HG03196 (cell line): ENCODE measurements at regions not wholly inside any gene's neighbourhood (a gene's known extent, or its start where the extent isn't known, plus 50 kb on each side); places are given as distances from the start of the nearest gene placed in this dataset.
A peak's percentile ranks its signal among the peaks of the same experiment; 100 is the strongest.

Experiments
- ATAC-seq: cut with Tn5 transposase; IDR thresholded peaks from one replicate; pipeline ENCODE4 v1.9.1; 2021; ENCODE audit not compliant: unreplicated experiment

- ATAC-seq = no peak
Observed at GRCh38 chr11:13104619-13105236, 95.6 kb downstream of the RASSF10 start.

GRCh38 chr11:13105237-13105844 is 96.2 kb downstream of the RASSF10 start:
- ATAC-seq = peak; percentile 62

GRCh38 chr11:13107544-13108044 is 98.5 kb downstream of the RASSF10 start:
- ATAC-seq = no peak

- no peak for ATAC-seq
Observed at GRCh38 chr11:13108416-13108815, 99.3 kb downstream of the RASSF10 start.

GRCh38 chr11:13109616-13110015 is 100.5 kb downstream of the RASSF10 start:
- no peak for ATAC-seq

GRCh38 chr11:13110145-13110544 is 101.0 kb downstream of the RASSF10 start:
- no peak for ATAC-seq

GRCh38 chr11:13110929-13111812 is 102.1 kb downstream of the RASSF10 start:
- ATAC-seq = no peak

GRCh38 chr11:13111813-13112130 is 102.7 kb downstream of the RASSF10 start:
- ATAC-seq = no peak

- no peak for ATAC-seq
Observed at GRCh38 chr11:13114566-13115379, 105.7 kb downstream of the RASSF10 start.

- ATAC-seq = no peak
Observed at GRCh38 chr11:13115380-13115675, 106.2 kb downstream of the RASSF10 start.

GRCh38 chr11:13116491-13116890 is 107.4 kb downstream of the RASSF10 start:
- no peak for ATAC-seq

GRCh38 chr11:13117344-13117743 is 108.2 kb downstream of the RASSF10 start:
- ATAC-seq = no peak

- no peak for ATAC-seq
Observed at GRCh38 chr11:13118194-13118593, 109.1 kb downstream of the RASSF10 start.

GRCh38 chr11:13118650-13119049 is 109.5 kb downstream of the RASSF10 start:
- no peak for ATAC-seq

- ATAC-seq = no peak
Observed at GRCh38 chr11:13119361-13119760, 110.2 kb downstream of the RASSF10 start.

- no peak for ATAC-seq
Observed at GRCh38 chr11:13119941-13120520, 110.9 kb downstream of the RASSF10 start.

- ATAC-seq = no peak
Observed at GRCh38 chr11:13120691-13121090, 111.6 kb downstream of the RASSF10 start.

- no peak for ATAC-seq
Observed at GRCh38 chr11:13126430-13126829, 117.3 kb downstream of the RASSF10 start.

GRCh38 chr11:13127161-13127560 is 118.0 kb downstream of the RASSF10 start:
- no peak for ATAC-seq

GRCh38 chr11:13128354-13128753 is 119.2 kb downstream of the RASSF10 start:
- ATAC-seq = no peak

- no peak for ATAC-seq
Observed at GRCh38 chr11:13134066-13134465, 125.0 kb downstream of the RASSF10 start.
